ENCODE measurements at regions not wholly inside any gene's neighbourhood (a gene's known extent, or its start where the extent isn't known, plus 50 kb on each side); places are given as distances from the start of the nearest gene placed in this dataset.

DNA sequence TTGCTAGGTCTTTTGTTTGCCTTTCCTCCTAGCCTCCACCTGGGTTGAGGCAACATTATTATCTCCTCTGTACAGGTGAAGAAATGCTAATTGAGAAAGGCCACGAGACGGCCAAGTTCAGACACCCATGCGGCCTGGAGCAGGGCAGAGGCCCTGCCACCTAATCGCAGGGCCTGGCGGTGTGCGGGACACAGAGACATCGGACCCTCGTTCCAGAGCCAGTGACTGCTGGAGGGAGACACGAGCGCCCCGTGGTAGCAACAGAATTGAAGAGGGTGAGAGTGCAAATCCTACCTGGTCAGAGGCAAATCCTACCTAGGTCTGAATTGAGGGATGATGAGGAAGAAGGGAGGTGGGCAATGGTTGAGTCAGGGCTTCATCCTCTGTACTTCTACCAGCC lies 113.8 kb upstream of the MEF2A start:
- peak; percentile 15 for DNase-seq (ENCODE audit: low spot score)
- TF ChIP-seq, protein P1, sequence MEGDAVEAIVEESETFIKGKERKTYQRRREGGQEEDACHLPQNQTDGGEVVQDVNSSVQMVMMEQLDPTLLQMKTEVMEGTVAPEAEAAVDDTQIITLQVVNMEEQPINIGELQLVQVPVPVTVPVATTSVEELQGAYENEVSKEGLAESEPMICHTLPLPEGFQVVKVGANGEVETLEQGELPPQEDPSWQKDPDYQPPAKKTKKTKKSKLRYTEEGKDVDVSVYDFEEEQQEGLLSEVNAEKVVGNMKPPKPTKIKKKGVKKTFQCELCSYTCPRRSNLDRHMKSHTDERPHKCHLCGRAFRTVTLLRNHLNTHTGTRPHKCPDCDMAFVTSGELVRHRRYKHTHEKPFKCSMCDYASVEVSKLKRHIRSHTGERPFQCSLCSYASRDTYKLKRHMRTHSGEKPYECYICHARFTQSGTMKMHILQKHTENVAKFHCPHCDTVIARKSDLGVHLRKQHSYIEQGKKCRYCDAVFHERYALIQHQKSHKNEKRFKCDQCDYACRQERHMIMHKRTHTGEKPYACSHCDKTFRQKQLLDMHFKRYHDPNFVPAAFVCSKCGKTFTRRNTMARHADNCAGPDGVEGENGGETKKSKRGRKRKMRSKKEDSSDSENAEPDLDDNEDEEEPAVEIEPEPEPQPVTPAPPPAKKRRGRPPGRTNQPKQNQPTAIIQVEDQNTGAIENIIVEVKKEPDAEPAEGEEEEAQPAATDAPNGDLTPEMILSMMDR (IDR thresholded peaks at IDR 0.05; ENCODE audit: extremely low read depth, missing control alignments): no peak

DNA sequence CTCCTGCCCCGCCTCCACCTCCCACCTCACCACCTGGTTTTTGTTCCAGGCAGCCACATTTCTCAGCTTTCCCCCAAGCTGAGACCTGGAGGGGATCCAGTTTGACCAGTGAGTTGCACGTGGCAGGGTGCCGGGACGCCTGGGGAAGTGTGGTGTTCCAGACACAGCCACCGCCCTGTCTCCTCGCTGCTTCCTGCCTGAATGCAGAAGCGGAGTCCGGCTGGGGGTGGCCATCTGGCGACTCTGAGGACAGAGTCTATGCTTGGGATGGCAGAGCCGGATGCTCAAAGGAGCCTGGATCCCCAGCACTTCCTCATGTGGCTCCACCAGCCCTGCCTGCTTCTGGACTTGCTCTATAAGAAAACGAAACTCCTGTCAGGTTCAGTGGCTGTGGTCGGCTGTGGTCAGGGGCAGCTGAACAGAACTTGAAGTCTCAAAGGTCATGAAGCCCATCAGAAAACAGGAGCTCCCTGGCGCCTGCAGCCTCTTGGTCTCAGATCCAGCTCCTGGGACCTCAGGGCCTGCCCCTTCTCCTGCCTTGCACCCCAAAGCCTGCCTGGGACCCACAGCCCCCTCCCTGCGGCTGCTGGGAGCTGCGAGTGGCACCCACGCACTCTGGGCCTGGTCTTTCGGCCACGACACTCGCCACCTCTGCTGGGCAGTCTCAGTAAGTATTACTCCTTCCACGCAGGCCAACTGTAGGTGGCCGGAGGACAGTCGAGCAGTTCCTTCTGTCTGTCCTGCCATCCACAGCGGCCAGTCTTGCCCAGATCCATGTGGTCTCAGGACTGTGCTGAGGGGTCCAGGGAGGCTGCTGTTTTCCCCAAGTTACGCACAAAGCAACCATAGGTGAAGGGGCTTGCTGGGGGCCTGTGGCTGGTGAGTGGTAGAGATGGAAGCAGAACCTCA lies 112.8 kb upstream of the MEF2A start:
- TF ChIP-seq, protein P1 (IDR thresholded peaks at IDR 0.05; ENCODE audit: extremely low read depth, missing control alignments): no peak
- peak; percentile 81 for DNase-seq (ENCODE audit: low spot score)

DNA sequence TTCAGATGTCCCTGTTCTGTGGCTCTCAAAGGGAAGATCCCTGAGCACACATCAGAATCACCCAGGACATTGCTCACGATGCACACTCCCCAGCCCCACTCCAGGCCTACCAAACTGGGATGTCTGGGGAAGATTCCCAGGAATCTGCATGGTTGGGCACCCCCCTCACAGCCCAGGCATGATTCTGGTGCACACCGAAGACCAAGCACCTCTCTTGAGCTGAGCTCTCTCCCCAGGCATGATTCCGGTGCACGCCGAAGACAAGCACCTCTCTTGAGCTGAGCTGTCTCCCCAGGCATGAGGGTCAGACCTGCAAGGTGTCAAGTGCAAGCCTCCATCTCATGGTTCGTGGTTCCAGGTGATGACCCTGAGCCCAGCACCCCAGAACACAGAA lies 112.2 kb upstream of the MEF2A start:
- no peak for DNase-seq (ENCODE audit: low spot score)
- TF ChIP-seq, protein P1 (IDR thresholded peaks at IDR 0.05; ENCODE audit: extremely low read depth, missing control alignments): no peak

DNA sequence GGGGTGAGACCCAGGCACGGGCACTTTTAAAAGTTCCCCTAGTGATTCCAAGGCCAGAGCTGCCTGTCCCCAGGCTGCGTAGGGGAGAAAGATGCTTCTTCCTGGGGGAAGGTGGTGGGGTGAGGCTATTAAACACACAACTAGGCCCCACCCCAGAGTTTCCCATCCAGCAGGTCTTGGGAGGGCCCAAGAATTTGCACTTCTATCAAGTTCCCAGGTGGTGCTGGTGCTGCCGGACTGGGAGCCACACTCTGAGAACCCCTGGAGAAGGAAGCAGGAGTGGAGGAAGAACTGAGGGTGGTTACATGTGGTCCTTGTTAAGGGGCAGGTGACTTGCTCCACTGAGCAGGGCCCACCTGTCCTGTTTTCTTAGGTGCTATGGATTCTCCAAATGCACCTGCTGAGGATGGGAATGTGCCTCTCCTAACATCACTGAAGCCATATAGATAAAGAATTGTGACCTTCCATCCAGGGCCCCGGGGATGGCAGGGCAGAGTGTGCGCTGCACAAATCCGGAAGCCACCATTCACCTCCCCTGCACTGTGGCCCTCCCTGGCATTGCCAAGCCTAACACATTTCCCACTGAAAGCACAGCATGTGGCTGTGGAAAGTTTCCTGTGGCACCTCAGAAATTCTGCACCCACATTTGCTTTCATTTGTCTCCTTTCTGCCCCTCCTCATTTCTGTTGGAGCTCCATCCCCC lies 111.5 kb upstream of the MEF2A start:
- no peak for DNase-seq (ENCODE audit: low spot score)
- TF ChIP-seq, protein P1 (IDR thresholded peaks at IDR 0.05; ENCODE audit: extremely low read depth, missing control alignments): no peak

DNA sequence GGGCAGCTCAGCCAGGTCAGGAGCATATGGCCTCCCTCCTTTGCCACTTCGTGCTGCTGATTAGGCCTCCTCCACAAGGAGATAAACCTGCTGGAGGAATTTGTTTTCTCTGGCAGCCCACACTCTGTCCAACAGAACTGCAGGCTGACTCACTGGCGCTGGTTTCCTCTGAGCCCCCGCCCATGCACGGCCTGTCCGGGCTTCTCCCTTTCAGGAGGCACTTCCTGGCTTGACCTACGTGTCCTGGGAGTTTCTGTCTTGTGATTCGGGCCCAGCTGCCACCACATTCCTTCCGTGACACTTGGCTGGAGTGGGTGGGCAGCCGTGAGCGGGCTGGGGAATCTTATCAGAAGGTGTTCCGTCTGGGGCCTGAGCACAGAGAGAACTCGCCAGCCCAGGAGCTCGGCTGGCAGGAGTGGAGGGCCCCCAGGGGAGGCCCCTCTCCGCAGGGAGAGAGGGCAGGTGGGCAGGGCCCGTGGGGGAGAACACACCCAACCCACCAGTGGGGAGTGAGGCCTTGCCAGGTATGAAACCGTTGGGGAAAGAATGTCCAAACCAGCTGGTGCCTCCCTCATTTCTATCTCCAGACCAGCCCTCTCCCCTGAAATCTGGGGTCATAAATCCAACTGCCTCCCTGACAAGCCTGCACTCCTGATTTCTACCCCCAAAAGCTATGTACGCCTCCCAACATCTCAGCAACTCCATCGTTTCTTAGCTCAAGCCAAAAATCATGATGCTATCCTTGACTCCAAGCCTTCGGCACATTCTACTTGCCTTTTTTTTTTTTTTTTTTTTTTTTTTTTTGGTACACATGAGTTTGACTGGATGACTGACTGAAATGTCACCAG lies 110.6 kb upstream of the MEF2A start:
- TF ChIP-seq, protein P1 (IDR thresholded peaks at IDR 0.05; ENCODE audit: extremely low read depth, missing control alignments): no peak
- DNase-seq (ENCODE audit: low spot score): no peak

DNA sequence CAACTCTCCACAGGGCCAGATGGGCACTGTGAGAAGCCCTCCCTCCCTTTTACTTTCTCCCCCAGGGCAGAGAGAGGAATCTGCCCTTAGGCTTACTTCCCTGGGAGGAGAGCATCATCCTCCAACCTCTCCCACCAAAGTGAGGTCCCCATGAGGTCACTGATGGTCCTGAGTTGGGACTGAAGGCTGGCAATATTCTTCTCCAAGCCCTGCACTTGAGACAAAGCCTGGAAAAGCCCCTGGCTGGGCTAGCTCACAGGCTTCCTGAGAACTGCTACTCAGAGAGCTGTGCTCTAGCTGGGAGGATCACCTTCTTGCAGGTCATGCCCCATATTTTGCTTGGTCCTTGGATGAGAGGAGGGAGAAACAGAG lies 110.0 kb upstream of the MEF2A start:
- TF ChIP-seq, protein P1 (IDR thresholded peaks at IDR 0.05; ENCODE audit: extremely low read depth, missing control alignments): no peak
- DNase-seq (ENCODE audit: low spot score): no peak
